Panc1 (cell line): ENCODE measurements at regions not wholly inside any gene's neighbourhood (a gene's known extent, or its start where the extent isn't known, plus 50 kb on each side); places are given as distances from the start of the nearest gene placed in this dataset.

ENCODE experiments used
- POLR2AphosphoS5 ChIP-seq: IDR thresholded peaks from 2 replicates; pipeline ENCODE4 v1.6.1; 2012; ENCODE audit warnings: mild to moderate bottlenecking, low read depth, low read length, moderate library complexity
- TCF7L2 ChIP-seq: IDR thresholded peaks from 2 replicates; pipeline ENCODE4 v1.6.1; 2011; ENCODE audit warnings: mild to moderate bottlenecking, low read depth, low read length, inconsistent platforms
- TF ChIP-seq, protein P1 (sequence below): fragments of 450-650 bp; IDR thresholded peaks from 2 replicates; pipeline ENCODE4 v1.5.1; 2017; ENCODE audit warnings: mild to moderate bottlenecking

DNA sequence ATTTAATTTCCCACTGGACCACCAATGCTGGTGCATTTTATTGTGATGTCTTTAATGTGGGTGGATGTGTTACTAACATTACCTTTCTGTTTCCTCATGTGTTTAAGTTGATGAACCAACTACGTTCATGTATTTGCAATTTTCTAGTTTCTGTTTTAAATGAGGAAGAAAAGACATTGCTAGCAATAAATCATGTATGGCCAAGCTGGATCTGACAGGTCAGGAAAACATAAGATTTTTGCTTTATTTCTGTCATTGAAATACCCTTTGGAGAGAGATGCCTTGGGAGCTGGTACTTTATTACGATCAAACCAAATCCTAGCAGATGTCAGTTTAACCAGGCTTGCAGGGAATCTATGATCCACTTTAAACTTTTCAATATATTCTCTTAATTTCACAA is 553.2 kb downstream of the RFC3 start:
- TF ChIP-seq, protein P1, sequence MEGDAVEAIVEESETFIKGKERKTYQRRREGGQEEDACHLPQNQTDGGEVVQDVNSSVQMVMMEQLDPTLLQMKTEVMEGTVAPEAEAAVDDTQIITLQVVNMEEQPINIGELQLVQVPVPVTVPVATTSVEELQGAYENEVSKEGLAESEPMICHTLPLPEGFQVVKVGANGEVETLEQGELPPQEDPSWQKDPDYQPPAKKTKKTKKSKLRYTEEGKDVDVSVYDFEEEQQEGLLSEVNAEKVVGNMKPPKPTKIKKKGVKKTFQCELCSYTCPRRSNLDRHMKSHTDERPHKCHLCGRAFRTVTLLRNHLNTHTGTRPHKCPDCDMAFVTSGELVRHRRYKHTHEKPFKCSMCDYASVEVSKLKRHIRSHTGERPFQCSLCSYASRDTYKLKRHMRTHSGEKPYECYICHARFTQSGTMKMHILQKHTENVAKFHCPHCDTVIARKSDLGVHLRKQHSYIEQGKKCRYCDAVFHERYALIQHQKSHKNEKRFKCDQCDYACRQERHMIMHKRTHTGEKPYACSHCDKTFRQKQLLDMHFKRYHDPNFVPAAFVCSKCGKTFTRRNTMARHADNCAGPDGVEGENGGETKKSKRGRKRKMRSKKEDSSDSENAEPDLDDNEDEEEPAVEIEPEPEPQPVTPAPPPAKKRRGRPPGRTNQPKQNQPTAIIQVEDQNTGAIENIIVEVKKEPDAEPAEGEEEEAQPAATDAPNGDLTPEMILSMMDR = no peak
- TF ChIP-seq TCF7L2 (no peak), POLR2AphosphoS5 (no peak)
